ENCODE measurements at regions not wholly inside any gene's neighbourhood (a gene's known extent, or its start where the extent isn't known, plus 50 kb on each side); places are given as distances from the start of the nearest gene placed in this dataset.

GRCh38 chr3:23052620-23053019 is 150.5 kb upstream of the UBE2E2 start:
- no peaks in the 10 kb centered on the region for H3K27me3 ChIP-seq
- no peak for DNase-seq (ENCODE audit: low spot score)
- H3K36me3 ChIP-seq, result no peaks in the 10 kb centered on the region
- no peak overlapping the region for H3K27ac ChIP-seq
- H3K9me3 ChIP-seq, result peaks cover 0 to 4% of the 10 kb centered on the region in 2 donors
- H3K4me3 ChIP-seq, result no peak overlapping the region
- TF ChIP-seq CTCF (IDR thresholded peaks at IDR 0.05), result no peak
- no peaks in the 10 kb centered on the region for H3K4me1 ChIP-seq

GRCh38 chr3:23055733-23056376 is 147.3 kb upstream of the UBE2E2 start:
- Histone ChIP-seq H3K36me3 (no peaks in the 10 kb centered on the region), H3K9me3 (no peaks in the 10 kb centered on the region), H3K27me3 (no peaks in the 10 kb centered on the region), H3K4me1 (no peaks in the 10 kb centered on the region), H3K27ac (no peak overlapping the region), H3K4me3 (no peak overlapping the region)
- no peak for DNase-seq (ENCODE audit: low spot score)
- no peak for TF ChIP-seq CTCF (IDR thresholded peaks at IDR 0.05)

GRCh38 chr3:23062582-23062981 is 140.5 kb upstream of the UBE2E2 start:
- Histone ChIP-seq H3K9me3 (no peaks in the 10 kb centered on the region), H3K36me3 (no peaks in the 10 kb centered on the region), H3K4me1 (no peaks in the 10 kb centered on the region), H3K27me3 (no peaks in the 10 kb centered on the region), H3K27ac (no peak overlapping the region), H3K4me3 (no peak overlapping the region)
- no peak for TF ChIP-seq CTCF (IDR thresholded peaks at IDR 0.05)
- DNase-seq (ENCODE audit: low spot score), result no peak

- no peak overlapping the region for H3K4me3 ChIP-seq
- no peak for TF ChIP-seq CTCF (IDR thresholded peaks at IDR 0.05)
- H3K9me3 ChIP-seq, result no peaks in the 10 kb centered on the region
- H3K4me1 ChIP-seq, result no peaks in the 10 kb centered on the region
- no peaks in the 10 kb centered on the region for H3K36me3 ChIP-seq
- no peaks in the 10 kb centered on the region for H3K27me3 ChIP-seq
- DNase-seq (ENCODE audit: low spot score), result no peak
- no peak overlapping the region for H3K27ac ChIP-seq
Measured at GRCh38 chr3:23062982-23063381, 140.1 kb upstream of the UBE2E2 start.

GRCh38 chr3:23067116-23067515 is 136.0 kb upstream of the UBE2E2 start:
- Histone ChIP-seq H3K9me3 (no peaks in the 10 kb centered on the region), H3K36me3 (no peaks in the 10 kb centered on the region), H3K27ac (no peak overlapping the region), H3K27me3 (no peaks in the 10 kb centered on the region), H3K4me1 (no peaks in the 10 kb centered on the region), H3K4me3 (no peak overlapping the region)
- no peak for TF ChIP-seq CTCF (IDR thresholded peaks at IDR 0.05)
- no peak for DNase-seq (ENCODE audit: low spot score)
